NCI-H2196 (cell line): ENCODE measurements at regions not wholly inside any gene's neighbourhood (a gene's known extent, or its start where the extent isn't known, plus 50 kb on each side); places are given as distances from the start of the nearest gene placed in this dataset.
"Not testable (repeated sequence)": the region's sequence is repeated elsewhere in the genome, so short reads cannot be mapped to it uniquely, and the experiment has no call there.

Source experiments
- DNase-seq: peaks from one replicate; lab custom pipeline; 2025; ENCODE audit not compliant: unreplicated experiment; lab: John Stamatoyannopoulos, UW

- not testable (repeated sequence) for DNase-seq
These were observed 51.5 kb upstream of the CDC42EP3 start for GRCh38 chr2:37722971-37723370.

- no peak for DNase-seq
These were observed 58.8 kb upstream of the CDC42EP3 start for GRCh38 chr2:37730037-37730818.

- not testable (repeated sequence) for DNase-seq
These were observed 61.0 kb upstream of the CDC42EP3 start for GRCh38 chr2:37732412-37732811.

- DNase-seq: no peak
These were observed 61.8 kb upstream of the CDC42EP3 start for GRCh38 chr2:37733251-37733650.

GRCh38 chr2:37733955-37734354, 62.5 kb upstream of the CDC42EP3 start:
- DNase-seq: not testable (repeated sequence)

DNA sequence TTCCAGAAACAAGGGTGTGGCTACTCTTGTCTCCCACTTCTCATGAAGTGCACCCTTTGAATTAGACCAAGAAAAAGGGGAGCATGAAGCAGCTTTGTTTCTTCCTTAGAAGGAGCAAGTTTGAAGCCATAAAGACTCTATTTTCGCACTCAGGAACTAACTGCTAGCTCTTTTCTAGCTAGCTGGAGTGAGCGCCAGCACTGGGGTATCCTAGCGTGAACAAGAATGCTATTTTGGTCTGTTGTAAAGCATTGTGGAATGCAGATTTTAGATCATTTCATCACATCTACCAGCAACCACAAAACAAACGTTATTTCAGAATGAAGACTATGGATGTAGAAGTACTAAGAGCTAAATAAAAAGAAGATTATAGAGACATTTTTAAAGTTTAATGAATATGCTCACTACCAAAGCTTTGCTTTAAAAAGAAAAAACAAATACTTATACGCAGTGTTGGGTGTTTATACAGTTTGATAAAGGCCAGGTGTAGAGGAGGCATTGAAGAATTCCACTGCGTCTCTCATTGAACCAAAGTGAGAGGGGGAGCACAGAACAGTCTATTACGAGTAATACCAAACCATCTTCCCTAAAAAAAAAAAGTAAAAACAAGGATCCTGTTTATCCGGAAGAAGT, 63.6 kb upstream of the CDC42EP3 start:
- not testable (repeated sequence) for DNase-seq

DNA sequence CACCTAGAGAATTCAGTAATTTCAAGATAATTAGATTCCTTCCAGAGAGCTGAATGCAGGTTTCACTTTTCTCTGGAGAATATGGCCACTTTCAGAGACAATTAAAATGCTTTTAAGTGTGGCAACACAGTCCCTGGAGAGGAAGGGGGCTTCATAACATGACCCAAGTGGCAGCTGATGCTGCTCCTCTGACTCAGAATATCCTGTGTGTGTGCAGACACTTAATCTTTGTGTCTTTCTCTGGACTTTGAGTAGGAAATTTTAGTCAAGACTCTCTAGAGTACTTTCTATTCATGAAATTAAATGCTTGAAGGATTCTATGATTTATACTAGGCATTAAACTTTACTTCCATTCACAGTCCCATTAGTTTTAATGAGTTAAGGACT, 64.1 kb upstream of the CDC42EP3 start:
- DNase-seq: not testable (repeated sequence)

DNA sequence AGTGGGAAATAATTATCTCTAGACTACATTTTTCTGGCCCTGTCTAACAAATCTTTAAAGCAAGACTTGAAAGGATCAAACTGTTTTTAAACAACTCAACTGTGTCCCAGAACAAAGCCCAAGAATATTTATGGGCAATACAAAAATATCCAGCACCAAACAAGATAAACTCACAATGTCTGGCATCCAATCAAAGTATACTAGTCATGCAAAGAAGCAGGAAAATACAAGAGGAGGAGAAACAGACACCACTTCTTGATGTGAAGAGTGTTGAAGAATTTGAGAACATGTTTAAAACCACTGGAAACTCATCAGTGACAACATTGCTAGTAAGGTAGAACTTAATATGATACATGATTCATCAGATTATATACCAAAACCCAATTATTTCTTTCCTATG, 66.1 kb upstream of the CDC42EP3 start:
- no peak for DNase-seq

DNA sequence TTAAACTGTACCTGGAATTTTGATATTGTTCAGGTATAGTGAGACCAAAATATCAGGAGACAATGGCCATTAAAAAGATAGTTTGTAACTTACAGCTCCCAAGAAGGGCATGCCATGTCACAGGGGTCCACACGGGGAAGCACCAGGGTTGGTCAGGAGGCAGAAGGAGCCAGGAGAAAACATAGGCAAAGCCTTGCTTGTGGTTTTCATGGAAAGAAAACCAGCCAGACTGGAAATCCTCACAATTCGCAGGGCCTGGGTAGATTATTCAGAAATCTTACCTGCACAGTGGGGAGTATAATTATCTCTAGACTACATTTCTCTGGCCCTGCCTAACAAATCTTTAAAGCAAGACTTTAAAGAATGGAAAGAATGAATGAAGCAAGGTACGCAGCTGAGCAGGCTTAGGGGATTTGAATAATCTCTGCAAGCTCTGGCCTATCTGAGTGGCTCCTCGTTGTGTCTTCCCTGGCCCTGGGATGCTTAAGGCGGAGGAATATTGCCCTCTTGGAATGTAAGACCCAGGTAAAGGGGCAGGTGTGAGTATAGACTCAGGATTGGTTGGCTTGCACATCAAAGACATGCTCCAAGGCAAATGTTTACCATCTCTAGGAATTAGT, 66.9 kb upstream of the CDC42EP3 start:
- no peak for DNase-seq

GRCh38 chr2:37739153-37739552, 67.7 kb upstream of the CDC42EP3 start:
- no peak for DNase-seq

DNA sequence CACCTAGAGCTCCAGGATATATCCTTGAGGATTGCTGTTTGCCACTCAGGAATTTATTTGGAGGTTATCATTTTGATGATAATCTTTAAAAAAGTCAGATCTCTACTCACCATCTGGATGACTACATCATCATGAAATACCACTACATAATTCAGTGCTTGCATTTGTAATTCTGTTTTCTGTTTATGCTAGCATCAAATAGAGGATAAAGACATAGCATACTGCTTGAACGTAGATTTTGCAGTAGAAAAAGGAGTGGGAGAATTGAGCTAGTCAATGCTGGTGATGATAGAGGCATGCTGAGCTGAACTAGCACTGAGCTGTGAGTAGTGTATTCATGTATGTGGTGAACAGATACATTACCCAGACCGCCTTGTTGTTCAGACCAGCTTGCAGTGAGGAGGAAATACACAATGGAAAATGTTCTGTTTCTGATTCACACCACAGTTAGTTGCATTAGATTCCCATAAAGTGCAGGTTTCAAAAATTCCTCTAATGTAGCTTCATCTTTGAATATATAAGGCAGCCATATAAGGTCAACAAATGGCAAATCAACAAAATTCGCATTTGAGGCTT, 68.8 kb upstream of the CDC42EP3 start:
- DNase-seq: no peak

DNA sequence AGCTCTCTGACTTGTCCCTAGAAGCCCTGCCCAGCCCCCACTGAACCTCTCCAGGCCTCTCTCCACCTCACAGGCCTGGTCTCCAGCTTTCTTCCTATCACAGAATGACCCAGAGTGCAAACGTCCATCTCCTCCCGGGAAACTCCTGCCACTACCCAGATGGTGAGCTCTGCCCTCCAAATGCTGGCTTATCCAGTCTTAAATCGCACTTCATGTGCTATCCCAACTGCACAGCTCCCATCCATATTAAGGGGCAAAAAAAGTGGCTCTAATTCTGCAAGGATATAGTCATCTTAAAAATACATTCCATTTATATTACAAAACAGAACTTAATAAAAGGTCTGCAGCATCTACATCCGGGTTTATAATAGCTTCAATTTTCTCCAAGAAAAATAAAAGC, 70.8 kb upstream of the CDC42EP3 start:
- DNase-seq: no peak

GRCh38 chr2:37744010-37744409, 72.6 kb upstream of the CDC42EP3 start:
- no peak for DNase-seq

DNA sequence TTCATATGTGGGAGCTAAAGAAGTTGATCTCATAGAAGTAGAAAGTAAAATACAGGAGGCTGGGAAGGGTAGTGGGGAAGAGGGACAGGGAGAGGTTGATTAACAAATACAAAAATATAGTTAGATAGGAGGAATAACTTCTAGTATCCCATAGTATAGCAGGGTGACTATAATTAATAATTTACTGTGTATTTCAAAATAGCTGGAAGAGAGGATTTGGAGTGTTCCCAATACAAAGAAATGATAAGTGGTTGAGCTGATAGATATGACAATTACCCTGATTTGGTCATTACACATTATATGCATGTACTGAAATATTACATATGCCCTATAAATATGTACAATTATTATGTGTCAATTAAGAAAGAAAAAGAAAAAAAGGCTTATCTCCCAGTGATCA, 73.5 kb upstream of the CDC42EP3 start:
- not testable (repeated sequence) for DNase-seq

DNA sequence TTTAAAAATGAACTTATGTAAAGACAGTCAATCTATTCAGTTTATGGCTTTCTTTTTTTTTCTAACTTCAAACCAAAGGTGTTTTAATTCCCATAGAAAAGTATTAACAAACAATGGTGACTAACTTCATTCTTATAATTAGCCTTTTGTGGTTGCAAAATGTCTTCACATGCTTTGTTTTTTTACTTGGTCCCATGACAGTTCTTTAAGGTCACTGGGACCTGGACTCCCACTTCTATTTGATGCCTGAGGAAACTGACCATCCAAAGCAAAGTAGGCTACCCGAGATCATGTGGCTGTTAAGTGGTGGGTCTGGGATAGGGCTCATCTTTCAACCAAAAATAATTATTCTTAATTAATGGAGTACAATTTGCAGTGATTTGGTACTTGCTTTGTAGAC, 74.6 kb upstream of the CDC42EP3 start:
- DNase-seq: not testable (repeated sequence)

DNA sequence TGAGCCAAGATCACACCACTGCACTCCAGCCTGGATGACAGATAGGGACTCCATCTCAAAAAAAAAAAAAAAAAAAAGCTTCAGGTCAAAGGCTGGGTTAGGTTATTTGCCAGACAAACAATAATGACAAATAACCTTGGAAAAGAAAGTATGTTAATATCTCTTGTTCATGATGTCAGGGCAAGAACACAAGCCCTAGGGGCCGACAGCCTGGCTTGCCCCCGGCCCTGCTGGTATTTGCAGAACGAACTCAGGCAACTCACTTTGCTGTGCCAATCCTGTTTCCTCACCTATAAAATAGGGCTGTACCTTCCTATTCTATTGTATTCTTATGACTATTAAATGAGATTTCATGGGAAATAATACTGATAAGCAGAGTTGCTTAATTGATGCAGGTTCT, 75.4 kb upstream of the CDC42EP3 start:
- DNase-seq: no peak

DNA sequence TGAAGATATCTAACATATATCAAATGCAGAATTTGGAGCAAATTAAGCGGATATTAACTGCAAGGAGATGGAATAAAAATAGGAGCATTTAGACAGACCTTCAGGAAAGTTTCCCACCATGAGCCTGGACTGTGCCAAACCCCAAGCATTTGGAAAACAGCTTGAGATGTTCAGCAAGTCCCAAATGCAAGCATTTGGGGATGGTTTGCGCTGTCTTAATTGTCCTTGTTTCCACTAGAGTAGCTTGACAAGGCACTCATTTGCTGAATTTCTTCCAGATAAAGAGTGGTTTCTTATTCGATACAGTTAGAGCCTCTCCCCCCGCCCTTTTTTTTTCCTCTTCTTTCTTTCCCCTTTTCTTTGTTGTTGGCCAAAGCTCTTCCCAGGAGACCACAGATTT, 77.1 kb upstream of the CDC42EP3 start:
- no peak for DNase-seq

GRCh38 chr2:37750286-37750685, 78.8 kb upstream of the CDC42EP3 start:
- not testable (repeated sequence) for DNase-seq

- DNase-seq: no peak
These were observed 81.3 kb upstream of the CDC42EP3 start for GRCh38 chr2:37752766-37753165.

DNA sequence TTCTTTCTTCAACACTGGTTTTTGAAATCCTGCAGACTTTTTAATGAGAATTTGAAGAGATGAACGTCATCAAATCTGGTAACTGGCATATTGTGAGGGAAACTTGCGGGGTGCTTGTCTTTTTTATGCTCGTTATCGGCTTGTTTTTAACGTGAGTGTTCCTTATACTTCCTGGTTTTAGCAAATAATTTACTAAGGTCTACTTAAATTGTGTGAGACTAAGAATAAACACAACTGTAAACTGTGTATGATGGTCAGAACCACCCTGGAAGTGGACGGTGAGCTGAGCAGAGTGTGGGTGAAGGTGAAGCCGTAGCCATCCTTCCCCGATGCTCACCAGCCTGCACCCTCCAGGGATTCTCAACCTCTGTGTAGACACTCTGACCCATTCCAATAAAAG, 82.3 kb upstream of the CDC42EP3 start:
- no peak for DNase-seq

- not testable (repeated sequence) for DNase-seq
These were observed 84.6 kb upstream of the CDC42EP3 start for GRCh38 chr2:37755961-37756559.
